HG02973 (cell line): ENCODE measurements at regions not wholly inside any gene's neighbourhood (a gene's known extent, or its start where the extent isn't known, plus 50 kb on each side); places are given as distances from the start of the nearest gene placed in this dataset.
"Not testable (repeated sequence)": the region's sequence is repeated elsewhere in the genome, so short reads cannot be mapped to it uniquely, and the experiment has no call there.

ENCODE experiments used
- ATAC-seq: cut with Tn5 transposase; IDR thresholded peaks from one replicate; pipeline ENCODE4 v1.9.1; 2021; ENCODE audit warnings: moderate library complexity; ENCODE audit not compliant: unreplicated experiment

DNA sequence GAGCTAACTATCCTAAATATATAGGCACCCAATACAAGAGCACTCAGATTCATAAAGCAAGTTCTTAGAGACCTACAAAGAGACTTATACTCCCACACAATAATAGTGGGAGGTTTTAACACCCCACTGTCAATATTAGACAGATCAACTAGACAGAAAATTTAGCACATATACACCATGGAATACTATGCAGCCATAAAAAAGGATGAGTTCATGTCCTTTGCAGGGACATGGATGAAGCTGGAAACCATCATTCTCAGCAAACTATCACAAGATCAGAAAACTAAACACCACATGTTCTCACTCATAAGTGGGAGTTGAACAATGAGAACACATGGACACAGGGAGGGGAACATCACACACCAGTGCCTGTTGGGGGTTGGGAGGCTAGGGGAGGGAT lies 358.9 kb upstream of the KCND2 start:
- not testable (repeated sequence) for ATAC-seq

DNA sequence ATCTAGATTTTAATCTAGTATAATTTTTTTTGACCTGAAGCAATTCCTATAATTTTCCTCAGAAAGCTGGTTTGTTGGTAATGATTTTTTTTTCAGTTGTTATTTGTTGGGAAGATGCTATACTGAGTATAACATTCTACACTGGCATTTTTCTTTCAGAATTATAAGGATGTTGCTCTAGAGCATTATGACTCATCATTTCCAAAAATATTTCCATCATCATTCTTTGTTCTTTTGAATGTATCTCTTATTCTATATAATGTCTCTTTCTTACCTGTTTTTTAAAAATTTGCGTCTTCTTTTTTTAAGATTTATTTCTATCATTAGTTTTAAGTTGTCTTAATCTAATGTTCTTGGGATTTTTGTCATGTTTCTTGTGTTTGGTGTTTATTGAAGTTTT lies 356.5 kb upstream of the KCND2 start:
- ATAC-seq, result no peak

DNA sequence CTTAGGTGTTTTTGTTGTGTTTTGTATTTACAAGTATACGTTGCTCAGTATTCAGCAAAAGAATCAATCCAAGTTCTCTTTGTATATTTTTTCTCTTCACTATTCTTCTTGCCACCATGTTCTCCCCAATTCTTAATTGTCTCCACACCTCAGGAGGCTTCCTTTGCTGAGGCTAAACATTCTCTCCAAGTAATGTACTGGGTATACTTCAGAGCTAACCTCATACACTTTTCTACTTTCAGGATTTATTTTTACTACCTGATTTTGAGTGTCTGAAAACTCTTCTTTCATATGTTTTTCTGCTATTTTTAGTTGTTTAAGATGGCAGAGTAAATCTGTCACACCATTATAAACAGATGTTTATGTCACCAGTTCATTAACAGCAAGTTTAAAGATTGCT lies 354.8 kb upstream of the KCND2 start:
- no peak for ATAC-seq

DNA sequence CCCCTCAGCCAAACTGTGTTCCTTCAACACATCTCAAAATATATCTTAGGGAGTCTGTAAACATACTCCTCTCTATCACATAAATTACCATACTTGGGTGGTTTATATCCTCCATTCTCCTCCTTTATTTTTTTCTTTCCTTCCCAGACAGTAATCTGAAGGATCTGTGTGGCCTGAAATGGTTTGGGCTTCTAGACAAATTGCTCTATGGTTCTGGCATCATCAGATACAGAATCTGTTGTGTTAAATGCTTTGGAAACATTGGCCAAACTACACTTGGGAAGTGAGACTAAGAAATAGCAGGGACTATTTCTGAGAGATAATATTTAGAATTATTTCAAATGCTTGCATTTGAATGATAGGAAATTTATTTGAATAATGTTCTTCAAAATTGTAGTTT lies 353.0 kb upstream of the KCND2 start:
- no peak for ATAC-seq

DNA sequence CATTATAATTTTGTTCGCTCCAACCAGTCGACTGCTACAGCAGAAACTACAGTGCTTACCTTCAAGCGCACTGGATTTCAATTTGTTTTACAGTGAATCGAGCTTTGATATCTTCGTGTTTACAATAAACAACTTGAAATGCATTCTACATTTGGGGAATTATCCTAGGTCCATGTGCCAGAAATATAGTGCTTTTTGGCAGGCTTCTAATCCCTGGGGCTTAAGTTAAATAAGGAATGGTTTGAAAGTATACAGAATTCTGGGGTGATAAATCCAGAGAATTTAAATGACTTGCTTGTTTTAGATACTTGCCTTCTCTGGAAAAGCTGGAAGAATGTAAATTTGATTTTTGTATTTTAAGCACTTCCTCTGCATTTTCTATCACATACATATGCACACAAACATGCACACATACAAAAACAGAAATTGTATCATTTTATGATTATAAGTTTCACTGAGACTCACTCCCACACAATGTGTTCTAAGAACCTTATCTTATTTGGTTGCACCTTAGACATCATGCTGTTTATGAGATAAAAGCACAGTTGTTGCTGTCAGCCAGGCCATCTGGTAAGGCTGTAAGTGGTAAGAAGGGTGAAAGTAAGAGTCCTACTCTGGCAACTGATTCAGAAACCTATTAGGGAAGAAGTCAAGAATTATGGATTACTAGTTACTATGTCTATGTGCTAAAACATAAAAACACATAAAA lies 347.2 kb upstream of the KCND2 start:
- ATAC-seq, result no peak

DNA sequence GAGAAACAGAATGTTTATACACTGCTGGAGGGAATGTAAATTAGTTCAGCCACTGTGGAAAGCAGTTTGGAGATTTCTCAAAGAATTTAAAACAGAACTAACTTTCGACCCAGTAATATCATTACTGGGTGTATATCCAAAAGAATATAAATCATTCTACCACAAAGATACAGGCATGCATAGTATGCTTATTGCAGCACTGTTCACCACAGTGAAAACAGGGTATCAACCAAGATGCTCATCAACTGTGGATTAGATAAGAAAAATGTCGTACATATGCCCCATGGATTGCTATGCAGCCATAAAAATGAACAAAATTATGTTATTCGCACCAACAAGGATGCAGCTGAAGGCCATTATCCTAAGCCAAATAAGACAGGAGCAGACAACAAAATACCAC lies 343.1 kb upstream of the KCND2 start:
- ATAC-seq, result no peak

DNA sequence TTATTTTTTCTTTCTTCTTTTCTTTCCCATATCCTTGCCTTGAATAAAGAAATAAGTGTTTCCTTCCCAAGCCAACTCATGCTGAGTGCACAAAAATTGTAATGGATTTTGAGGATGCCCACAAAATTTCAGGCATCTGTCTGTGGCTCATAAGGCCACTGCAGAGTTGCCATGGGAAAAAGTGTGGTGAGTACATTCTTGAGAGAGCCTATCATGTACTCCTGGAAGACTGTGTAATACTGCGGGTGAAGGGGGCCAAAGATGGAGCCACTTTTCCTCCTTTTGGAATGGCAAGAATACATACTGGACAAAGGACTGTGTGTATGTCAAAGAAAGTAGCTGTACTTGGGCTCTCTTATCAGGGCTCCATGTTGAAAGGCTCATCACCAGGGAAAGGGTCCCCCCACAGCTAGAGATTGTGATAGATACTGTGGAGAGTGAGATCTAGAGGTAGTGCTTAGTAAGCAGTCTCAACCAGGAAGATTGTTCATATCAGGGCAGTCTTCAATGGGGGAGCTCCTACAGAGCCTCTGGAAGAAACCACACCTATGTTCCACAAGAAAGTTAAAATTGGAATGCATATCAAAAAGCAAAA lies 341.6 kb upstream of the KCND2 start:
- no peak for ATAC-seq

DNA sequence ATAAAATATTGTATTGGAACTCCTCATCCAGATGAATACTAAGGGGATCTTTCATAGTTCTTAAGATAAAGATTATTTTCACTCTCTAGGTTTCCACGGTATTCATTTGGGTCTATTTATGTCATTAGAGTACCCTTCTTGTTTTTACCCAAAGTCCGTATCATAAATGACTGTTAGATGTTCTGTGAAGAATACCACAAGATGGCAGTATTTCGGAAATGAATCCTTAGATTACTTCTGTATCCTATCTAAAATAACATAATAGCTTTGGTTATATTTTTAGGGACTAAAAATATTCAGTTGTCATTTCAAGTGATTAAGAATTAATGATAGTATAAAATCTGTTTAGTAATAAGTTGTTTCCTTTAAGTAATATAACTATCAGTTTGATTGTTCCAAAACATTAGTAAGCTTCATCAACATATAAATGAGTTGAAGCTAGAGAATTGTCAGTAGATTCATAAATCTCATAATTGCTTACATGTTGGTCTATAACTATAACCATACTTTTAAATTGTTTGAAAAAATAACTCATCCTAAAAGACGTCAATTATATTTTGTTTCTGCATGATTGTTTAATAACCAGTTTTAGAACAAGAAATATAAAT lies 337.5 kb upstream of the KCND2 start:
- peak; percentile 62 for ATAC-seq

DNA sequence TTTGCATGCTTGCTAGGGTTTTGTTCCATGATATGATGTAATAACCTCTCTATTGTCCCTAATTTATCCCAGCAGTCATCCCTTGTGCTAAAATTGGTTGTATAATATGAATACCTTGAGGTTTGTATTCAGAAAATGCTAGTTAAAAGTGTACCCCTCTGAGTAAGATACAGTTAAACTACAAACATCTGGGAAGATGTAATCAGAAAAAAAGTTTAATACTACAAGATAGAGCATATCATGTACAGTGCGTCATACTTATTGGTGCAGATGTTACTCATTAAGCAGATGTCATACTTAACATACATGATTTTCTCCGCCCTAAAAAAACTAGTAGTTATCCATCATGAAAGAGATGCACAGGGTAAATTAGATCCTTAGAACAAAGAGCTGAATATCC lies 336.1 kb upstream of the KCND2 start:
- no peak for ATAC-seq

DNA sequence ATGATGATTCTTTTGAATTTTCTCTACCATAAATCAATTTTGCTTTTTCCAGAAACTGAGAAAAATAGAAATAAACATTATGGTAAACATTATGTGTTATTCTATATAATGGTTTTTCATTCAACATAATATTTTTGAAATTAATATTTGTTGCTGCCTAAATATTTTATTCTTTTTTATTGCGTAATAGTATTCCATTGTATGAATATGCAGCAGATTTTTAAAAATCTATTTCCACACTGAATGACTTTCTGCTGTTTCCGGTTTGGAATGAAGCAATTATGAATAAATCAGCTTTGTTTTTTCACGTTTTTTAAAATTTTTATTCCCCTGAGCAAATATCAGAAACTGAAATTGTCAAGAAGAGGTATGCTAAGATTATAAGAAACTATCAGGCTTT lies 335.2 kb upstream of the KCND2 start:
- no peak for ATAC-seq

DNA sequence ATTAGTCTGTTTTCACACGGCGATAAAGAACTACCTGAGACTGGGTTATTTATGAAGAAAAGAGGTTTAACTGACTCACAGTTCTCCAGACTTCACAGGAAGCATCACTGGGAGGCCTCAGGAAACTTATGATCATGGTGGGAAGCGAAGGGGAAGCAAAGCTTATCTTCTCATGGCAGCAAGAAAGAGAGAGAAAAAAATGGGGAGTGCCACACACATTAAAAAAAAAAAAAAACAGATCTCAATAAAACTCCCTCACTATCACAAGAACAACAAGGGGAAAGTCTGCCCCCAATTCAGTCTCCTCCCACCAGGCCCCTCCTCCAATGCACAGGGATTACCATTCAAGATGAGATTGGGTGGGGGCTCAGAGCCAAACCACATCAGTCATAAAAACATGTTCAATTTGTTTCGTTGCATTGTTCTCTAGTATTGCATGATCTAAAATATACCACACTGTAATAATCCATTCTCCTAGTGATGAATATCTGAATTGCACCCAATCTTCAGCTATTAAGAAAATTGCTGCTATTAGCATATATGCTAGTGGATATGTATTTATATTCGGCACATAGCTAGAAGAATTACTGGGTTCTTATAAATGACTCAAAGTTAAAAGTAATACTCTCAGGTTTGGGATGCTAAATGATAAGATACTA lies 328.9 kb upstream of the KCND2 start:
- no peak for ATAC-seq

DNA sequence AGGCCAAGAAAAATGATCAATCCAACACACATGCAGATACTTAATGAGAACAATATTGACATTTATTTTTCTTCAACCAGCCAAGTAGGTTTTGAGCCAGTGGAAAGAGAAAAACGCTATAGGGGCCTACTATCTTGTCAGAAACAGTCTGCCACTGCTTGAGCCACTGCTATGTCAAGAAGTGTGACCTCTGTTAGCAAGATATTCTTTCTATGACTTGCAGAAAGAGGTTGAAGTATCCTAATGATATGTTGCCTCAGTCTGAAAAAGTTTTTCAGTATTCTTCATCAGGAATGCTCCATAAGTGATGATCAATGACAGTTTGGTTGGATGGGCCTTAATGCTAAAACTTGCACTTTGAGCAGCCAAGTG lies 328.4 kb upstream of the KCND2 start:
- no peak for ATAC-seq

DNA sequence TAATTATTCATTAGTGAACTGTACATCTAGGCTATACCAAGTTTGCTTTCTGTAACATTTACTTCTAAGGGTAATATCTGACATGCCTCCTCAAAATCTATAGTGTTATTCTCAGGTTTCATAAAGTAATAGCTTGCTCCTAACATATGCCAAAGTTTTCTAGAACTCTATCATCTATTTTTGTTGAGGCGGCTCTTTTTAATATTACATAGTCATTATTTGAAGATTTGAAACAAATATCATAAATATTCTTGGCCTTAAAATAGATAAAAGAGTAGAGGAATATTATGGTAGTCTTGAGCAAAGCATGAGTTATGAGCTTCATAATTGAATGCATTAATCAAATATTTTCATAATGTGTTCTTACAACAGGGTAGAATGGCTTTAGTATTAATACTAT lies 327.2 kb upstream of the KCND2 start:
- no peak for ATAC-seq

DNA sequence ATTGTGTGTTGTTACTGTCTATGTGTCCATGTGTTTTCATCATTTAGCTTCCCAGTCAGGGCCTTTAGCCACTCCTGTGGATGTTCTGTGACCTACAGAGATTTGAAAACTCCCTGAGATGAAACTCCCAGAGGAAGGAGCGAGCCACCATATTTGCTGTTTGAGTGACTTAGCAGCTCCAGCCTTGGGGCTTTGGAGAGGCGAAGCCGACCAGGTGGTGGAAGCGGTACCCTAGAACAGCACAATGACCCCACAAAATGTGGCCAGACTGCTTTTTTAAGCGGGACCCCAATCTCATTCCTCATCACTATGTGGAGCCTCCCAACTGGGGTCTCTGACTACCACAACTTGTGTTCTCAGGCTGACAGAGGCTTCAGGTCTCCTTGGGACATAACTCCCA lies 323.9 kb upstream of the KCND2 start:
- ATAC-seq, result no peak

DNA sequence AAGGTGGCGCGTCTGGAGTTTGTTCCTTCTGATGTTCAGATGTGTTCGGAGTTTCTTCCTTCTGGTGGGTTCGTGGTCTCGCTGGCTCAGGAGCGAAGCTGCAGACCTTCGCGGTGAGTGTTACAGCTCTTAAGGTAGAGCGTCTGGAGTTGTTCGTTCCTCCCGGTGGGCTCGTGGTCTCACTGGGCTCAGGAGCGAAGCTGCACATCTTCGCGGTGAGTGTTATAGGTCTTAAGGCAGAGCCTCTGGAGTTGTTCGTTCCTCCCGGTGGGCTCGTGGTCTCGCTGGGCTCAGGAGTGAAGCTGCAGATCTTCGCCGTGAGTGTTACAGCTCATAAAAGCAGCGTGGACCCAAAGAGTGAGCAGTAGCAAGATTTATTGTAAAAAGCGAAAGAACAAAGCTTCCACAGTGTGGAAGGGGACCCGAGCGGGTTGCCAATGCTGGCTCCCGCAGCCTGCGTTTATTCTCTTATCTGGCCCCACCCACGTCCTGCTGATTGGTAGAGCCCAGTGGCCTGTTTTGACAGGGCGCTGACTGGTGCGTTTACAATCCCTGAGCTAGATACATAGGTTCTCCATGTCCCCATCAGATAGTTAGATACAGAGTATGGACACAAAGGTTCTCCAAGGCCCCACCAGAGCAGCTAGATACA lies 322.5 kb upstream of the KCND2 start:
- not testable (repeated sequence) for ATAC-seq

DNA sequence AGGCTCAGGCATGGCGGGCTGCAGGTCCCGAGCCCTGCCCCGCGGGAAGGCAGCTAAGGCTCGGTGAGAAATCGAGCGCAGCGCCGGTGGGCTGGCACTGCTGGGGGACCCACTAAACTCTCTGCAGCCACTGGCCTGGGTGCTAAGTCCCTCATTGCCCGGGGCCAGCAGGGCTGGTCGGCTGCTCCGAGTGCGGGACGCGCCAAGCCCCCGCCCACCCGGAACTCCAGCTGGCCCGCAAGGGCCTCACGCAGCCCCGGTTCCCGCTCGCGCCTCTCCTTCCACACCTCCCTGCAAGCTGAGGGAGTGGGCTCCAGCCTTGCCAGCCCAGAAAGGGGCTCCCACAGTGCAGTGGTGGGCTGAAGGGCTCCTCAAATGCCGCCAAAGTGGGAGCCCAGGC lies 321.4 kb upstream of the KCND2 start:
- not testable (repeated sequence) for ATAC-seq

DNA sequence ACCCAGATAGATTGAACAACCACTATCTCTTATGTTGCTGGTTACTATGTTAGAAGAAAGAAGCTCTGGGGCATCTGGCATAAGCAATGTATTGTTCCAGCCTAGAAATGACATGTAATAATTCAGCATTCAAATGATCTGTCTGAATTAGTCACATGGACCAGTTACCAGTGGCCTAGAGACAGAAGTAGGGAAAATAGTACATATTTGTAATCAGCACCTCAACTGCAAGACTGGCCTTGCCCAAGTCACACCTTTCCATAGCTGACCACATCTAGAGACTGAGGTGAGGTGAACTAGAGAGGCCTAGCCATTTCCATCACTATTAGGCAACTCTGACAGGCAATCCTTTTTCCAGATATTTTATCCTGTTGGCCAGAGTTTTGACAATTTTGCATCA lies 315.6 kb upstream of the KCND2 start:
- ATAC-seq, result no peak

DNA sequence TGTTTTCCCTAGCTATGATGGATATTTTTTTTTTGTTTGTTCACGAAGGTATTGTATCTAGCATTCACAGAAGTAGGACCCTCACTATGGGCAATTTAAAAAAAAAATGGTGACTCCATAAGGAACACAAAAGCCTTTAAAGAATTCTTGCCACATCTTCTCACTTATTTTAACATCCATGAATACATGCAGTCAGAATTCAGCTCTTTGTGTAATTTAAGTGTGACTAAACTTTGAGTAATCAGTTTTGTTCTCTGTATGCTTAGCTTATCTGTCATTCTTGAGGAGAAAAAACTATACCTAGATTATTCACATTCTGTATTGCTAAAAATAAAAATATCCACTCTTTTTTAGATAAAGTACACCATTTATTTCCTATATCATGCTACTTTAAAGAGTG lies 313.2 kb upstream of the KCND2 start:
- ATAC-seq, result no peak

DNA sequence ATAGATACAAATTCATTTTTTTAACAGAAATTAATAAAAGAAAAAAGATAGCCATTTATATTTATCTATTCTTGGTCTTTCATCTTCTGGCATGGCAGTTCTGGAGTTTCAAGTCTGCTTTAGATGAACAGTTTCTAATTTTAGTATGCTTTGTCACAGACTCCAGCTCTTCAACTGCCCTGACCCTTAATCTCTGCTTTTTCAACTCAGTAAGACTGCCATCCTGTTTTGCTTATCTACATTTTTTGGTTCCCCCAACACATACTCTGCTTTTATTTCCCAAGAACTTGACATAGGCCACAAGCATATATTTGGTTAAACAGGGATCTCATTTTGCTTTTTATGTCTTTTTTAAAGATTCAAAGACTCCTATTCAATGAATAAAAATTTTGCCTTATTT lies 309.3 kb upstream of the KCND2 start:
- ATAC-seq, result no peak

DNA sequence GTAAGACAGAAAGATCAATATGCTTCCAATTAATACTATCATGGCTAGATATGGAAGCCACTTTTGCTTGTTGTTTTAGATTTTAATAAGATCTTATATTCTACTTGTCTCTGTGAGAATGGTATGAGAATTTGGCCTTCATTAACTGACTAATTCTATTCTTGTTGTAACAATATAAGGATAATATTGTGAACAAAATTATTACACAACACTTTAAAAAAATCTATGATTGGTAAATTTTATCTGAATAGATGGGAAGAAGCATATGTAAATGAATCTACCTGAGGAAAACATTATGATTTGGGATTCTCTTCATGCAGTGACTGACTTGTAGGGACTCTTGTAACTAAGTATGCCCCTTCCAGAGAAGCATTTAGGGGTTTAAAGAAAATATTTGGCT lies 308.9 kb upstream of the KCND2 start:
- no peak for ATAC-seq

DNA sequence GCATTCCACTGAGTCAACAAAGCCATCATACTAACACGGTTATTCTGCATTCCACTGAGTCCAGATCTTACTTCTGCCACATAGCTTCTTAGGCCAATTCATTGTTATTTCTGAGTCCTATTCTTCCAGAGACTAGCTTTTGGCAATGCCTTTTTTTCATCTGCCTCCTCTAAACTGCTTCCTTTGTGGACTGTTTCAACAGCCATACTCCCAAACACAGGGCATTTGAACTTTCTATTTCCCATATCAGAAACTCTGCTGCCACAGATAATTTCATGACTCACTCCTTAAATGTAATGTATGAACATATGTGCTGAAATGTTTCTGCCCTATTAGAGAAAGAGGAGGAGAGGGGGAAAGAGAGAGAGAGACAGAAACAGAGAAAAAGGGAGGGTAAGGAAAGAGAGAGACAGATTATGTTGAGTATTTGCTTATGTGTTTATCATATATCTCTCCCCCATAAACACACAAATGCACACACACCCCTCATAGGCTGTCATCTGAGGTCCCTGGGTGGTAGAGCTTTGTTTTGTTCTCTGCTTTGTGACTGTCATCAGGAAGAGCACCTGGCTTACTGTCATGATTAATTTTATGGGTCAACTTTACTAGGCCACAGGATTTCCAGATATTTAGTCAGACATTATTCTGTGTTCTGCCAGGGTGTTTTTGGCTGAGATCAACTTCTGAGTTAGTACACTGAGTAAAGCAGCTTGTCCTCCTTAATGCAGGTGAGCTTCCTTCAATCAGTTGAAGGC lies 308.0 kb upstream of the KCND2 start:
- ATAC-seq, result no peak
